ENCODE measurements at regions not wholly inside any gene's neighbourhood (a gene's known extent, or its start where the extent isn't known, plus 50 kb on each side); places are given as distances from the start of the nearest gene placed in this dataset.
"Not testable (repeated sequence)": the region's sequence is repeated elsewhere in the genome, so short reads cannot be mapped to it uniquely, and the experiment has no call there.

DNA sequence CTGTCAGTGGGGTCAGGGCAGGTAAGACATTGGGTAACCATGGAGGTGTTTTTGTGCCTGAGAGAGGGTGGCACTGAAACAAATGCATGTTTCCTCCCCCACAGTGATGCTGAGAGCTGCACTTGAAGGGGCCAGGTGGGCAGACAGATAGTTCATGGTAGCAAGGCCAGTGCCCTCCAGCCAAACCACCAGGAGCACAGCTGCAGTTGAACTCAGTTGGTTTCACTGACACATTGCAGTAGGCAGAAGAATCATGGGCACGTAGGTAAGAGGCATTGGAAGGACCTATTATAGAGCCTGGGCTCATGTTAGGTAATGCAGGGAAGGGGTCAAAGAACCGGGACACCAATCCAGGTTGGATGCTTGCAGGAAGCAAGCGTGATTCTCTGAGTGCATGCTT, 93.2 kb upstream of the ARL4C start:
- no peak for DNase-seq

DNA sequence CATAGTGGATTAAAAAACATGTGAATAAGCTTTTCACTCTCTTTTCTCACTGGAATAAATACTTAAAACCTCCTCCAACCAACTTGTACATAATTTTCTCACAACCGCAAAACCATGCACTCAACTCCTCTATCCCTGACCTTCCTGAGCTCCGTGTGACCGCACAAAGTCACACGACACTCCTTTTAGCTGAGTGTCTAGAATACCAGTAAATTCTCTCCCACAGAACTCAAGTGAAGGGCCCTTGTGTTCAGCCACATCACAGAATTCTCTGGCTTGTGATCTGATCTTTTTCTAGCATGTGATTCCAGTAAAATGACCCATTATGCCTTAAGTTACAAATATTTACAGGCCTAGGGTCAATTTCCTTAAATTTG, 91.2 kb upstream of the ARL4C start:
- DNase-seq: no peak

GRCh38 chr2:234587341-234588053, 90.6 kb upstream of the ARL4C start:
- no peak for DNase-seq

GRCh38 chr2:234583331-234583730, 86.5 kb upstream of the ARL4C start:
- no peak for DNase-seq

GRCh38 chr2:234580686-234581085, 83.8 kb upstream of the ARL4C start:
- DNase-seq: no peak

- no peak for DNase-seq
These were observed 82.5 kb upstream of the ARL4C start for GRCh38 chr2:234579231-234579962.

- DNase-seq: no peak
These were observed 81.5 kb upstream of the ARL4C start for GRCh38 chr2:234578389-234578788.

- no peak for DNase-seq
These were observed 80.3 kb upstream of the ARL4C start for GRCh38 chr2:234577191-234577590.

- no peak for DNase-seq
These were observed 74.9 kb upstream of the ARL4C start for GRCh38 chr2:234571620-234572407.

DNA sequence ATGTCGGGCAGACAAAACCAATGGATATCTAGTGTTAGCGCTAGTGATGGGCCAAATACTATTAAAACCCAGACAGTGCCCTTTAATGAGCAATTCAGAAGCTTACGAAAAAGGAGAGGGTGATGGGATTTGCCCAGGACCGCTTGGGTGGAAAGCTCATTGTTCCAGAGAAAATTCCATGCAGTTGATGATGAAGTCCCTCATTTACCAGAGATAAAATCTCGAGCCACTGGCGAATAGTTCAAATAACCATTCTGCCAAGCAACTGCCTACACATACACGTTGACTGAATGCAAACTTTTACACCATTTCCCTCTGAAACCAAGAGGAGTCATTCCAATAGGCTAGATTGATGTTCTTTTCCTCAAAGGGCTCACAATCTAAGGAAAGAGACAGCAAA, 73.6 kb upstream of the ARL4C start:
- DNase-seq: no peak

- no peak for DNase-seq
These were observed 73.0 kb upstream of the ARL4C start for GRCh38 chr2:234569776-234570430.

GRCh38 chr2:234566622-234567021, 69.7 kb upstream of the ARL4C start:
- no peak for DNase-seq

DNA sequence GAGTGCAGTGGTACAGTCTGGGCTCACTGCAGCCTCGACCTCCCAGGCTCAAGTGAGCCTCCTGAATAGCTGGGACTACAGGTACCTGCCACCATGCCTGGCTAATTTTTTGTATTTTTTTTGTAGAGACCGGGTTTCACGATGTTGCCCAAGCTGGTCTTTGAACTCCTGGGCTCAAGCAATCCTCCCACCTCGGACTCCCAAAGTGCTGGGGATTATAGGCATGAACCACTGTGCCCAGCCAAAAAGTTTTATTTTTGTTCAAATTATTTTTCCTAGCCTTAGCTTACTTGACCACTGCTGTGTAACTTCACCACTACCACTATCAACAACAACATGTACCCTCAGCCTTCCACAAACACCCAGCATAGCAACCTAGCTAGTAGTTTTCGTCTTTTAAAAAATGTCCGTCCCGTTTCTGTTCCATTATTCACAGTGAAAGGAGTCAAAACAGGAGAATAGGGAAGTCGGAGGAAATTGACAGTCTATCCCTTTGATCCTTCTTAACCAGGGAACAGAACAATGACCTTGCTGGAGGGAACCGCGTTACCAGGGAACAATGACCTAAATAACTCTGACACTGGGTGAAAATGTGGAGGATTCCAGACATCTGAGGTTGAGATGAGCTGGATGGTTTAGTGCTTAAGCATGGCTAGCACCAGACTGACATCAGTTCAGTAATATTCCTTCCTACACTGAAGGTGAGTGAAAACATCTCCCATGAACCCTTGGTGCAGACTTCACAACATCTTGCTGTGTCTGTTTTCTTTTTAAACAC, 69.2 kb upstream of the ARL4C start:
- no peak for DNase-seq

DNA sequence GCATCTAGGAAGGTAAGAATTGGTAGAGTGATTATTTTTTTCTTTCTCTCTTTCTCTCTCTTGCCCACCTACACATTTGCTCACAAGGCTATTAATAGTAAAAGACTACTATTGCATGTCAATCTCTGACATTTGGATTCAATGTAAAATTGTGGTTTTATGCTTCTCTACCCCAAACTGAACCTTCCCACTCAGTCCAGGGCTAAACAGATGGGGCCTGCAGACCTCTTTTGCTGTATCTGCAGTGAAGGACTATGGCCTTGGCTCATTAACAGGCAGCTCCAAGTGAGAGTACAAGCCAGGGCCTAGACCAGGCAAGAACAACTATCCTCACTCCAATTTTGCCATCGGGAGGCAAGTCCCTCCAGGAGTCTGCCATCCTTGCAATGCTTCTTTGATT, 68.3 kb upstream of the ARL4C start:
- no peak for DNase-seq

DNA sequence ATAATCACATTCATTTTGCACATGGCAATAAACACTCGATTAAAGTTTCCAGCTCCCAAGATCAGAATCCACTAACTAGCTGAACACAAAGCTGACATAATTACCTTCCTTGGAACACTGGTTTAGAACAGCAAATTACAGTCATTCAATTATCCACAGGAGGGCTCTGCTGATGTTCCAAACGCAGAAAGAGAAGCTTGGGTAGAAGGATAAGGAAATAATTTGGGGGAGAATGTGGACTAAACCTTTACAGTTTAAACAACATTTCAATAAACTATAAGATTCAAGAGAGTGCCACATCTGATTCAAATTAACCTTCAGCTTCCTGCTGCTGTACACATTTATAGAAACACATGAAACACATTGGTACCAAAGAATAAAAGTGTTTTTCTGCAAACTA, 67.8 kb upstream of the ARL4C start:
- no peak for DNase-seq

DNA sequence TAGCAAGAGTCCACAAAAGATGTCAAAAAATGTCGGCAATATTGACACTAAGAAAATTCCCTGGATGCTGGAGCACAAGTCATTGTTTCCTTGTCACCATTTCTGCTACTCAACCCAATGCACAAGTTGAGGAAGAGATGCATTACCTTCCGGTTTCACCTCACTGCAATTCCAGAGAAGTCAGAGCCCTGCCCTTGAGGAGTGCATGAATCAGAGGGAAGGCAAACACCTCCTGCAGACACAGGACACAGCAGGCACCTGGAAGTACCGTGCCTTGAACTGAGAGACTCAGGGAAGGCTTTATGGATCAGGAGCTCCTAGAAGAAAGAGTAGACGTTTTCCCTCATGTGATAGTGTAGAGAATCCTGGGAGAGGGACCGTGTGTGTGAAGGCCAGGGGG, 62.7 kb upstream of the ARL4C start:
- DNase-seq: no peak

- DNase-seq: no peak
These were observed 61.8 kb upstream of the ARL4C start for GRCh38 chr2:234558642-234559041.

GRCh38 chr2:234556848-234557573, 60.1 kb upstream of the ARL4C start:
- DNase-seq: no peak

- no peak for DNase-seq
These were observed 58.9 kb upstream of the ARL4C start for GRCh38 chr2:234555616-234556249.

GRCh38 chr2:234555161-234555560, 58.3 kb upstream of the ARL4C start:
- no peak for DNase-seq

DNA sequence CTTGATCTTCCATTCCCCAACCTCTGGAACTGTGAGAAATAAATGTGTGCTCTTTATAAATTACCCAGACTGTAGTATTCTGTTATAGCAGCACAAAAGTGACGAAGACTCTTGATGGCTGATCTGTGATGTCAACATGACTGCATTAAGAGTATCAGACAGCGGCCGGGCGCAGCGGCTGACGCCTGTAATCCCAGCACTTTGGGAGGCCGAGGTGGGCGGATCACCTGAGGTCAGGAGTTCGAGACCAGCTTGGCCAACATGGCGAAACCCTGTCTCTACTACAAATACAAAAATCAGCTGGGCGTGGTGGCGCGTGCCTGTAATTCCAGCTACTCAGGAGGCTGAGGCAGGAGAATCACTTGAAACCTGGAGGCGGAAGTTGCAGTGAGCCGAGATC, 56.3 kb upstream of the ARL4C start:
- not testable (repeated sequence) for DNase-seq

All from activated CD4-positive, alpha-beta T cell treated with anti-CD3 and anti-CD28 coated beads for 4 hours (primary cell).